ENCODE measurements at regions not wholly inside any gene's neighbourhood (a gene's known extent, or its start where the extent isn't known, plus 50 kb on each side); places are given as distances from the start of the nearest gene placed in this dataset.

DNA sequence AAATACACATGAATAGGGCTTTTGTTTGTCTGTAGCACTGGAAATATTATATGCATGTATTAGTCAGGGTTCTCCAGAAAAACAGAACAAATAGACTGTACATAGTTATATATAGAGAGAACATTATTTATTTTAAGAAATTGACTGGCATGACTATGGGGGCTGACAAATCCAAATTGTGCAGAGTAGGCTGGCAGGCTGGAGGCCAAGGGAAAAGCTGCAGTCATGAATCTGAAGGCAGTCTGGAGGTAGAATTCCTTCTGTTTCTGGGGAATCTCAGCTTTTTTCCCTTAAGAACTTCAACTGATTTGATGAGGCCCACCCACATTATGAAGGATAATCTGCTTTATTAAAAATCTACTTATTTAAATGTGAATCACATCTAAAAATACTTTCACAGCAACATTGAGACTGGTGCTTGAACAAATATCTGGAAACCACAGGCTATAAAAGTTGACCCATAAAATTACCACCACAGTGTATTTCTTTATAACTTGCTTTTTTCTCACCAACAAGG lies 344.2 kb upstream of the KIAA1217 start:
- TF ChIP-seq POLR2A (IDR thresholded peaks at IDR 0.05): no peak
- TF ChIP-seq, protein P1, sequence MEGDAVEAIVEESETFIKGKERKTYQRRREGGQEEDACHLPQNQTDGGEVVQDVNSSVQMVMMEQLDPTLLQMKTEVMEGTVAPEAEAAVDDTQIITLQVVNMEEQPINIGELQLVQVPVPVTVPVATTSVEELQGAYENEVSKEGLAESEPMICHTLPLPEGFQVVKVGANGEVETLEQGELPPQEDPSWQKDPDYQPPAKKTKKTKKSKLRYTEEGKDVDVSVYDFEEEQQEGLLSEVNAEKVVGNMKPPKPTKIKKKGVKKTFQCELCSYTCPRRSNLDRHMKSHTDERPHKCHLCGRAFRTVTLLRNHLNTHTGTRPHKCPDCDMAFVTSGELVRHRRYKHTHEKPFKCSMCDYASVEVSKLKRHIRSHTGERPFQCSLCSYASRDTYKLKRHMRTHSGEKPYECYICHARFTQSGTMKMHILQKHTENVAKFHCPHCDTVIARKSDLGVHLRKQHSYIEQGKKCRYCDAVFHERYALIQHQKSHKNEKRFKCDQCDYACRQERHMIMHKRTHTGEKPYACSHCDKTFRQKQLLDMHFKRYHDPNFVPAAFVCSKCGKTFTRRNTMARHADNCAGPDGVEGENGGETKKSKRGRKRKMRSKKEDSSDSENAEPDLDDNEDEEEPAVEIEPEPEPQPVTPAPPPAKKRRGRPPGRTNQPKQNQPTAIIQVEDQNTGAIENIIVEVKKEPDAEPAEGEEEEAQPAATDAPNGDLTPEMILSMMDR (IDR thresholded peaks at IDR 0.05): no peak

All from Peyer's patch (tissue), 4 donors.